Thyroid gland (tissue), 4 donors: ENCODE measurements at regions not wholly inside any gene's neighbourhood (a gene's known extent, or its start where the extent isn't known, plus 50 kb on each side); places are given as distances from the start of the nearest gene placed in this dataset.

Experiments
- POLR2A ChIP-seq, 2 donors: fragments of 450-650 bp; IDR thresholded peaks; one replicate each; pipeline ENCODE4 v1.6.1; 2017; ENCODE audit warnings: antibody characterized with exemption in 2 of 2, mild to moderate bottlenecking in 2 of 2, moderate library complexity in 1 of 2
- TF ChIP-seq, protein P1 (sequence below), 6 experiments: fragments of 200-600 bp in 3 of 6; fragments of 450-650 bp in 3 of 6; sonication (generic) in 3 of 6; IDR thresholded peaks; one replicate each; pipeline ENCODE4 v1.5.1; 2016 to 2019; ENCODE audit warnings: antibody characterized with exemption in 6 of 6, mild to moderate bottlenecking in 2 of 6, inconsistent platforms in 1 of 6, moderate library complexity in 1 of 6

DNA sequence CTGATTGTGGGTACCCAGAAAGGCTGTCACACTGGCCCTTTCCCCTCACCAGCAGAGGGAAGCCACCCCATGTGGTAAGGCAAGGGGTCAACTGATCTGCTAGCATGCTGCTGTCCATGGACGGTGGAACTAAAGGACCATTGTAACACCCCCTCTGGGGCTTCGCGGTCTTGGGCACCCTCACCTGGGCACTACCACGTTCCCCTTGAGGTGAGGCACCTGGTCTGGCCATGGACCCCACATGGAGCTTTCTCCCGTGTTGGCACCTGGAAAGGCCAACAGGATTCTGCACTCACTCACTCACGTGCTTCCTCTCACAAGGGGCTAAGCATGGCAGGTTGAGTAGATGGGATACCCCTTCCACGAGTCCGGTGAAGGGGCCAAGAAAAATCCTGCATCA lies 72.0 kb upstream of the RFX3 start:
- TF ChIP-seq, protein P1, sequence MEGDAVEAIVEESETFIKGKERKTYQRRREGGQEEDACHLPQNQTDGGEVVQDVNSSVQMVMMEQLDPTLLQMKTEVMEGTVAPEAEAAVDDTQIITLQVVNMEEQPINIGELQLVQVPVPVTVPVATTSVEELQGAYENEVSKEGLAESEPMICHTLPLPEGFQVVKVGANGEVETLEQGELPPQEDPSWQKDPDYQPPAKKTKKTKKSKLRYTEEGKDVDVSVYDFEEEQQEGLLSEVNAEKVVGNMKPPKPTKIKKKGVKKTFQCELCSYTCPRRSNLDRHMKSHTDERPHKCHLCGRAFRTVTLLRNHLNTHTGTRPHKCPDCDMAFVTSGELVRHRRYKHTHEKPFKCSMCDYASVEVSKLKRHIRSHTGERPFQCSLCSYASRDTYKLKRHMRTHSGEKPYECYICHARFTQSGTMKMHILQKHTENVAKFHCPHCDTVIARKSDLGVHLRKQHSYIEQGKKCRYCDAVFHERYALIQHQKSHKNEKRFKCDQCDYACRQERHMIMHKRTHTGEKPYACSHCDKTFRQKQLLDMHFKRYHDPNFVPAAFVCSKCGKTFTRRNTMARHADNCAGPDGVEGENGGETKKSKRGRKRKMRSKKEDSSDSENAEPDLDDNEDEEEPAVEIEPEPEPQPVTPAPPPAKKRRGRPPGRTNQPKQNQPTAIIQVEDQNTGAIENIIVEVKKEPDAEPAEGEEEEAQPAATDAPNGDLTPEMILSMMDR (IDR thresholded peaks at IDR 0.05) = no peak
- TF ChIP-seq POLR2A (IDR thresholded peaks at IDR 0.05) = no peak
